Activated T-helper 2 cell treated with anti-CD3 and anti-CD28 coated beads, Interferon-gamma antibody, Interleukin-2, Interleukin-4, amounts not matched to agents 10 μg/mL and 5 μg/mL and 100 μg/mL, durations not matched to agents 14 hours and 24 hours and 36 hours (primary cell): ENCODE measurements at regions not wholly inside any gene's neighbourhood (a gene's known extent, or its start where the extent isn't known, plus 50 kb on each side); places are given as distances from the start of the nearest gene placed in this dataset.
"Not testable (repeated sequence)": the region's sequence is repeated elsewhere in the genome, so short reads cannot be mapped to it uniquely, and the experiment has no call there.

Source experiments
- DNase-seq: peaks from one replicate; pipeline ENCODE4 v3.0.0; 2021; ENCODE audit warnings: low spot score
- H3K27ac Mint-ChIP-seq: one replicate; pipeline ENCODE4 v1.8.0; 2021; ENCODE audit warnings: mixed read lengths
- H3K27me3 Mint-ChIP-seq: one replicate; pipeline ENCODE4 v1.8.0; 2021; ENCODE audit warnings: low read depth, mixed read lengths
- H3K36me3 Mint-ChIP-seq: one replicate; pipeline ENCODE4 v1.8.0; 2021; ENCODE audit warnings: low read depth, mixed read lengths
- H3K4me1 Mint-ChIP-seq: one replicate; pipeline ENCODE4 v1.8.0; 2021; ENCODE audit warnings: low read depth, mixed read lengths
- H3K4me3 Mint-ChIP-seq: one replicate; pipeline ENCODE4 v1.8.0; 2021; ENCODE audit warnings: low read depth, mild to moderate bottlenecking, moderate library complexity, mixed read lengths
- H3K9me3 Mint-ChIP-seq: one replicate; pipeline ENCODE4 v1.8.0; 2021; ENCODE audit warnings: mixed read lengths
- intact Hi-C: fragments of 100-400 bp; cut with micrococcal nuclease; formaldehyde crosslinking; loops from one replicate; pipeline ENCODE4 v1.15.1; 2023

DNA sequence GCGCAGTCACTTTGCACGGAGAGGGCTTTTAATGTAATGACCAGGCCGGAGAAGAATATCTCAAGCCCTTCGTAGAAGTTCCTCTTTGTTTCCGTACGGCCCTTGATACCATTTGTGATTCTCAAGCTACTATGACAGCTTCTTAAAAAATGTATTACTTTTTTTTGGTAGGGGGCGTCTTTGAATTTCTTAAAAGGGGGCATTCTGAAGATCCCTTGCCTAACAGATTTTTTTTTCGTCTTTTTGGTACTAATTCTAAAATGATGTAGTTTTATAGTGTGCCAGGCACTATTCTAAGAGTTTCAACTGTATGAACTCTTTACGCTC is 614.0 kb downstream of the MCTP2 start:
- Mint-ChIP-seq H3K27ac (no peak overlapping the region), H3K9me3 (no peaks in the 10 kb centered on the region)

DNA sequence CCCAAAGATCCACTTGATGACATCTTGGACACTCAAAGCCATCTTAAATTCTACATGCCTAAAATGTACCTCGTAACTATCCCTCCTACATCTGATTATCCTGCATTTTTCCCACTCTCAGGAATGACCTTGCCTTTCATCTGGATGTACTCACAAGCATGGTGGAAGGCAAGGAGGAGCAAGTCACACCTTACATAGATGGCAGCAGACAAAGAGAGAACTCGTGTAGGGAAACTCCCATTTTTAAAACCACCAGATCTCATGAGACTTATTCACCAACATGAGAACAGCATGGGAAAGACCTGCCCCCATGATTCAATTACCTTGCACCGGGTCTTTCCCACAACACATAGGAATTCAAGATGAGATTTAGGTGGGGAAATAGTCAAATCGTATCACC is 616.0 kb downstream of the MCTP2 start:
- Mint-ChIP-seq H3K9me3 (no peaks in the 10 kb centered on the region), H3K27ac (no peak overlapping the region), H3K4me3 (no peak overlapping the region), H3K36me3 (no peaks in the 10 kb centered on the region), H3K27me3 (peaks cover 33% of the 10 kb centered on the region), H3K4me1 (no peaks in the 10 kb centered on the region)
- DNase-seq, result no peak
- intact Hi-C loops, result no loop called here

More for the DNA sequence above, 614.0 kb downstream of the MCTP2 start:
- Mint-ChIP-seq H3K4me1 (no peaks in the 10 kb centered on the region), H3K4me3 (no peak overlapping the region), H3K36me3 (no peaks in the 10 kb centered on the region), H3K27me3 (peaks cover 33% of the 10 kb centered on the region)
- DNase-seq, result no peak
- intact Hi-C loops, result no loop called here

- intact Hi-C loops, result no loop called here
- no peaks in the 10 kb centered on the region for H3K36me3 Mint-ChIP-seq
- no peaks in the 10 kb centered on the region for H3K9me3 Mint-ChIP-seq
- H3K27me3 Mint-ChIP-seq, result peaks cover 27% of the 10 kb centered on the region
- H3K4me3 Mint-ChIP-seq, result no peak overlapping the region
- H3K4me1 Mint-ChIP-seq, result no peaks in the 10 kb centered on the region
- DNase-seq, result no peak
- no peak overlapping the region for H3K27ac Mint-ChIP-seq
Measured at GRCh38 chr15:94848054-94848453, 616.7 kb downstream of the MCTP2 start.

DNA sequence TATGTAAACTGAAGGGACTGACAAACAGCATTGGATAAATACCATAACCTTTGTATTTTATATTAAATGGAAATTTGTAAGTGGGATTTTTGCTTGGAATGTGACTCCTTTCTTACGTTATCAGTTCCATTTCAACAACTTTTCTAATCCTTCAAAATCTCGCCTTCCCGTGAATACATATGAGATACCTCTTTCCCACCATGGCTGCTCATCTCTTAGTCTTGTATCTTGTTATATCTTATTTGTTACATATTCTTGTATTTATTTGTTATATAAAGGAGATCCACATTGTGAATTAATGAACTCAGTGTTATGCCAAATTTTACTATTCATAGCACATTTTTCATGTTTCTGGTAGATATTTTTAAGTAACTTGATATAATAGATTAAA is 623.7 kb downstream of the MCTP2 start:
- Mint-ChIP-seq H3K36me3 (no peaks in the 10 kb centered on the region), H3K4me3 (no peak overlapping the region), H3K9me3 (peaks cover 3% of the 10 kb centered on the region), H3K4me1 (no peaks in the 10 kb centered on the region), H3K27ac (no peak overlapping the region), H3K27me3 (no peaks in the 10 kb centered on the region)
- DNase-seq, result no peak
- intact Hi-C loops, result no loop called here

GRCh38 chr15:94855409-94856266 is 624.3 kb downstream of the MCTP2 start:
- no peak for DNase-seq
- H3K36me3 Mint-ChIP-seq, result no peaks in the 10 kb centered on the region
- intact Hi-C loops, result no loop called here
- H3K27me3 Mint-ChIP-seq, result no peaks in the 10 kb centered on the region
- H3K4me3 Mint-ChIP-seq, result no peak overlapping the region
- H3K27ac Mint-ChIP-seq, result no peak overlapping the region
- no peaks in the 10 kb centered on the region for H3K4me1 Mint-ChIP-seq
- H3K9me3 Mint-ChIP-seq, result peaks cover 3% of the 10 kb centered on the region

GRCh38 chr15:94856267-94856854 is 625.0 kb downstream of the MCTP2 start:
- no peak overlapping the region for H3K4me3 Mint-ChIP-seq

DNA sequence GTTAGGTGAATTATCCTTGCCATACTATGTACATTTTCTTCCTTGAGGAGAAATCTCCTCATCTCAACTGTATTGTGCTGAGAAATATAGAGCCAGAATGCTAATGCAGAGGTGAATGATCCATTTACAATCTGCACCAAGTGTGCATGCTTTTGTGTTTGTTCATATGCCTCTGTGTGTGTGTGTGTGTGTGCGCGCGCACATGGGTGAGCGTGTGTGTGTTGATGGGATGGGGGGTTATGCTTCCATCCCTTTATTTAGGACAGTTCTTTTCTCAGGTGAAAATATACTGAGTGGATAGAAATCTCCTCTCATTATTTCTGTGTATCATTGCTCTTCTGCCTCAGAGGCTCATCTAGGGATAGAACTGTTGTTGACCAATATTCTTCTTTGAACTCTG is 626.1 kb downstream of the MCTP2 start:
- intact Hi-C loops, result no loop called here
- no peaks in the 10 kb centered on the region for H3K36me3 Mint-ChIP-seq
- H3K27ac Mint-ChIP-seq, result no peak overlapping the region
- no peaks in the 10 kb centered on the region for H3K27me3 Mint-ChIP-seq
- no peaks in the 10 kb centered on the region for H3K4me1 Mint-ChIP-seq
- peaks cover 6% of the 10 kb centered on the region for H3K9me3 Mint-ChIP-seq
- no peak overlapping the region for H3K4me3 Mint-ChIP-seq
- DNase-seq, result no peak

More at GRCh38 chr15:94856267-94856854, 625.0 kb downstream of the MCTP2 start:
- Mint-ChIP-seq H3K36me3 (no peaks in the 10 kb centered on the region), H3K4me1 (no peaks in the 10 kb centered on the region), H3K9me3 (peaks cover 3% of the 10 kb centered on the region), H3K27me3 (no peaks in the 10 kb centered on the region), H3K27ac (no peak overlapping the region)
- DNase-seq, result no peak
- intact Hi-C loops, result no loop called here

DNA sequence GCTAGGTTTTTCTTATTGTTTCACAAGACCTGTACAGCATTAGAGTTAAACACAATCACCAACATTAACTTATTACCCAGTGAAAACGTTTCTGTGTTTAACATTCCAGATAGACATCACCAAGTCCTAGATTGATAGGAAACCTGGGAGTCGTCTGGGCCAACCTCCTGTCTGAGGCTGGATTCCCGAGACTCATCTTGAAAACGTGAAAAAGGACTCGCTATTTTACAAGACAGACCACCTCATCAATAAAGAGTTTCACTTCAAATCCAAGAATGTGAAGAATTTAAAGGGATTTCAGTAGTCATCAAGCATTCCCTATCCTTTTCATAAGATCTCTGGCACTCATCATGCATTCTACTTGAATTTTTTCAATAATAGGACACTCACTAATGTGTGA is 626.6 kb downstream of the MCTP2 start:
- DNase-seq, result no peak
- no peak overlapping the region for H3K4me3 Mint-ChIP-seq
- no peak overlapping the region for H3K27ac Mint-ChIP-seq
- no peaks in the 10 kb centered on the region for H3K36me3 Mint-ChIP-seq
- intact Hi-C loops, result no loop called here
- peaks cover 9% of the 10 kb centered on the region for H3K9me3 Mint-ChIP-seq
- H3K27me3 Mint-ChIP-seq, result no peaks in the 10 kb centered on the region
- no peaks in the 10 kb centered on the region for H3K4me1 Mint-ChIP-seq

DNA sequence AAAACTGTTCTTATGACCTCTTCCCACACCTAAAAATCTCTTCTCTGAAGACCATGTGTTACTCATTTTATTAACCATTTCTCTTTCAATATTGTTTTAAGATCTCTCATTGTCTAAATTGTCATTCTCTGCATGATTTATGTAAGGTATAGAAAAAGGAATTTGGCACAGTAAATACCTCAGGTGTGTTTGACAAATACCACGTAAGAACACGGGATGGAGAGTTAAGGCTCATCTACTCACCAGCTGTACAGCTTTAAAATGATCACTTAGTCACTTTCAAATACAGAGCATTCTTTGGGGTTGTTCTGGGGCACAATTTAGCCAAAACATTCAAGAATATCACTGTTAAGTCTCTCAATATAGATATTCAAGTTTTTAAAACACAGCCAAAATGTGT is 627.1 kb downstream of the MCTP2 start:
- H3K4me1 Mint-ChIP-seq, result no peaks in the 10 kb centered on the region
- intact Hi-C loops, result no loop called here
- no peak overlapping the region for H3K4me3 Mint-ChIP-seq
- no peaks in the 10 kb centered on the region for H3K27me3 Mint-ChIP-seq
- no peak for DNase-seq
- no peaks in the 10 kb centered on the region for H3K36me3 Mint-ChIP-seq
- H3K27ac Mint-ChIP-seq, result no peak overlapping the region
- peaks cover 9% of the 10 kb centered on the region for H3K9me3 Mint-ChIP-seq

- Mint-ChIP-seq H3K27ac (no peak overlapping the region), H3K27me3 (no peaks in the 10 kb centered on the region), H3K36me3 (no peaks in the 10 kb centered on the region), H3K9me3 (peaks cover 9% of the 10 kb centered on the region), H3K4me3 (no peak overlapping the region), H3K4me1 (no peaks in the 10 kb centered on the region)
- DNase-seq, result no peak
- intact Hi-C loops, result no loop called here
Measured at GRCh38 chr15:94858920-94859319, 627.6 kb downstream of the MCTP2 start.

GRCh38 chr15:94864600-94864999 is 633.2 kb downstream of the MCTP2 start:
- Mint-ChIP-seq H3K36me3 (no peaks in the 10 kb centered on the region), H3K4me1 (no peaks in the 10 kb centered on the region), H3K27ac (no peak overlapping the region), H3K4me3 (no peak overlapping the region), H3K9me3 (peaks cover 9% of the 10 kb centered on the region), H3K27me3 (no peaks in the 10 kb centered on the region)
- no peak for DNase-seq
- intact Hi-C loops, result no loop called here

DNA sequence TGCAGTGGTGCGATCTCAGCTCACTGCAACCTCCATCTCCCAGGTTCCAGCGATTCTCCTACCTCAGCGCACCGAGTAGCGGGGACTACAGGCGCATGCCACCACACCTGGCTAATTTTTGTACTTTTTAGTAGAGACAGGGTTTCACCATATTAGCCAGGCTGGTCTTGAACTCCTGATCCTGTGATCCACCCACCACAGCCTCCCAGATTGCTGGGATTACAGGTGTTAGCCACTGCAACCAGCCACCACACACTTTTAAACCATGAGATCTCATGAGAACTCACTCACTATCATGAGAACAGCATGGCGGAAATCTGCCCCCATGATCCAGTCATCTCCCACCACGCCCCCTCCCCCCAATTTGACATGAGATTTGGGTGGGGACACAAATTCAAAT is 636.9 kb downstream of the MCTP2 start:
- intact Hi-C loops, H3K27me3 Mint-ChIP-seq, H3K27ac Mint-ChIP-seq, H3K4me1 Mint-ChIP-seq, DNase-seq, H3K9me3 Mint-ChIP-seq, H3K4me3 Mint-ChIP-seq, H3K36me3 Mint-ChIP-seq: not testable (repeated sequence)

- H3K4me1 Mint-ChIP-seq, result no peaks in the 10 kb centered on the region
- H3K27me3 Mint-ChIP-seq, result no peaks in the 10 kb centered on the region
- intact Hi-C loops, result no loop called here
- no peak overlapping the region for H3K4me3 Mint-ChIP-seq
- H3K27ac Mint-ChIP-seq, result no peak overlapping the region
- peaks cover 19% of the 10 kb centered on the region for H3K9me3 Mint-ChIP-seq
- H3K36me3 Mint-ChIP-seq, result no peaks in the 10 kb centered on the region
- no peak for DNase-seq
Measured at GRCh38 chr15:94875550-94875949, 644.2 kb downstream of the MCTP2 start.
